GM13976 (cell line): ENCODE measurements at regions not wholly inside any gene's neighbourhood (a gene's known extent, or its start where the extent isn't known, plus 50 kb on each side); places are given as distances from the start of the nearest gene placed in this dataset.
A peak's percentile ranks its signal among the peaks of the same experiment; 100 is the strongest.

Experiments
- DNase-seq: peaks from one replicate; pipeline ENCODE4 v3.0.0; 2012; ENCODE audit warnings: low spot score
- in situ Hi-C: fragments of 300-500 bp; cut with MboI; formaldehyde crosslinking; loops from one replicate; pipeline ENCODE4 v1.12.0; 2022; ENCODE audit warnings: low sequenced_read_pairs, mixed read lengths, inconsistent platforms; ENCODE audit not compliant: unreplicated experiment
- TF ChIP-seq, protein P1 (sequence below): IDR thresholded peaks from 2 replicates; pipeline ENCODE4 v1.5.1; 2012; ENCODE audit warnings: borderline replicate concordance, mild to moderate bottlenecking; ENCODE audit not compliant: insufficient read depth; ENCODE audit errors: extremely low read depth, missing control alignments, control extremely low read depth

DNA sequence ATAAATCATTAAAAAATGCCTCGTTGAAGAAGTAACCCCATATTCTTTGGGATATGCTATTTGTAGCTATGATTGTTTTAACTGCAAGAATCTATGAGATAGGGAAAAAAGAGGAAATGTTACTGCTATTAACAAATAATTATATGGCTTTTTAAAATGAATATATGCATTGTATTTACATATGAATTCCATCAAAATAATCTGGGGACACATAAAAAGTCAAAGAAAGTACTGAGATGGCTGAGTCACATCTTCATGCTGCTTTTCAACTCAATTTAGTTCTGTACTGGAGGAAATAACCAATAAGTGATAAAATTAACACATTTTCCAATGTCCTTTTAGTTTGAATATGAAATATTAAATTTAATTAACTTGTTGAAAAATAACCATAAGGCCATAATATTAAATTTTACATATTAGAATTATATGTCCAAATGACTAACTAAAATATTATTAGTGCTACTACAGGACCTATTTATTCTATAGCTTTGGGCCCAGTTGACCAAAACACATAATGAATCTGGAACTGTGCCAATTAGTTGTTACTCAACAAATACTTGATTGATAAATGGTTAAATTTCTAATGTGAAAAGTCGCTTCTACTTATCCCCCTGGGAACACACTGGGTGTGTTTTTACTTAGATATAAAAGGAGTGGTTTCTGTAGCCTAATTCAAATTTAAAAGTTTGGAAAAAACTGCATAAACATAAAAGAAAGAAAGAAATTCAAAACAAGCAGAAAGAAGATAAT lies 214.6 kb upstream of the PFKP start:
- TF ChIP-seq, protein P1, sequence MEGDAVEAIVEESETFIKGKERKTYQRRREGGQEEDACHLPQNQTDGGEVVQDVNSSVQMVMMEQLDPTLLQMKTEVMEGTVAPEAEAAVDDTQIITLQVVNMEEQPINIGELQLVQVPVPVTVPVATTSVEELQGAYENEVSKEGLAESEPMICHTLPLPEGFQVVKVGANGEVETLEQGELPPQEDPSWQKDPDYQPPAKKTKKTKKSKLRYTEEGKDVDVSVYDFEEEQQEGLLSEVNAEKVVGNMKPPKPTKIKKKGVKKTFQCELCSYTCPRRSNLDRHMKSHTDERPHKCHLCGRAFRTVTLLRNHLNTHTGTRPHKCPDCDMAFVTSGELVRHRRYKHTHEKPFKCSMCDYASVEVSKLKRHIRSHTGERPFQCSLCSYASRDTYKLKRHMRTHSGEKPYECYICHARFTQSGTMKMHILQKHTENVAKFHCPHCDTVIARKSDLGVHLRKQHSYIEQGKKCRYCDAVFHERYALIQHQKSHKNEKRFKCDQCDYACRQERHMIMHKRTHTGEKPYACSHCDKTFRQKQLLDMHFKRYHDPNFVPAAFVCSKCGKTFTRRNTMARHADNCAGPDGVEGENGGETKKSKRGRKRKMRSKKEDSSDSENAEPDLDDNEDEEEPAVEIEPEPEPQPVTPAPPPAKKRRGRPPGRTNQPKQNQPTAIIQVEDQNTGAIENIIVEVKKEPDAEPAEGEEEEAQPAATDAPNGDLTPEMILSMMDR: no peak
- in situ Hi-C loops: no loop called here
- DNase-seq: no peak

DNA sequence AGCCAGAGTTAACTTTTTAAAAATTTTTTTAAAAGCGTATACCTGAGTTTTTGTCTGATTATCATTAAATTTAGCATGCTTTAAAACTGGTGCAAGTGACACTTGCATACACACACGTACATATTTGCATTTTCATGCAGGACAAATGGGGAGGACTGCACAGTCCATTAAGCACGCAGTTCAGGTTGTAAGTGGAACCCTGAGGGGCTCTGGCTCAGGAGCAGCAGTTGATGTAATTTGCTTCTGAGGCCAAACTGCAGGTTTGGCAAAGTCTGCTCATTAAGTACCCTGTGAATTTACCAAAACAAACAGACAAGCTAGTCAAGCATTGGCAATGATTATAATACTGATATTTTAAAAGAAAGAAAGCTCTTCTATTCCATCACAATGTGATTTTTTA lies 215.8 kb upstream of the PFKP start:
- TF ChIP-seq, protein P1: no peak
- in situ Hi-C loops: no loop called here
- DNase-seq: no peak

DNA sequence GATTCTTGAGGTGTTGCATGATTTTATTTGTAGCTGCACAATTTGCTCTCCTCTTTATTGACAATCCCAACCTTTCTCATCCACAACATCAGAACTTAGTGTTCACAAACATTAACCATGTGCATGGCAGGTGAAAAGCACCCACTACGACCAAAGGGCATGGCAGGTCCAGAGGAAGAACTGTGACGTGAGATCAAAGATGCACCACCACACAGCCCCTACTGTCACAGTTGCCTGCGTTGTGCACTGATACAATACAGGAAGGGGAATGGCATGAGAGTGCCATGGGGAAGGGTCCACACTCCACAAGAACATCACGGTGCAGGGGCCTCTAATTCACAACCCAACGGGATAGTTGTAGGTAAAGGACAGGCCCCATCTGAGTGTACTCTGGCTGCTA lies 217.1 kb upstream of the PFKP start:
- no peak for DNase-seq
- in situ Hi-C loops: no loop called here
- TF ChIP-seq, protein P1: no peak

DNA sequence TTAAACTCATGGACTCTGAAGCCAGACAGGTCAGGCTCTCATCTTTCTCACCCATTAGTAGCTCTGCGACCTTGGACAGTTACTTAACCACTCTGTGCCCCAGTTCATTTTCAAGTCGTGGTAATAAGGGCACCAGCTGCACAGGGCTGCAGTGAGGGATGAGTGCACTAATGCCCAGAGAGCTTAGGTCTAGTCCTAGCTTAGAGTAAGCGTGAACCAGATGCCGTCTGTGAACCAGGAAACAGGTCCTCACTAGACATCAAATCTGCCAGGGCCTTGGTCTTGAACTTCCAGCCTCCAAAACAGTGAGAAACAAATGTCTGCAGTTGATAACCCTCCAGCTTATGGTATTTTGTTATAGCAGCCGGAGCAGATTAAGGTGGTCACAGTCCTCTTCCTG lies 222.4 kb upstream of the PFKP start:
- no peak for DNase-seq
- in situ Hi-C loops: no loop called here
- TF ChIP-seq, protein P1: no peak

DNA sequence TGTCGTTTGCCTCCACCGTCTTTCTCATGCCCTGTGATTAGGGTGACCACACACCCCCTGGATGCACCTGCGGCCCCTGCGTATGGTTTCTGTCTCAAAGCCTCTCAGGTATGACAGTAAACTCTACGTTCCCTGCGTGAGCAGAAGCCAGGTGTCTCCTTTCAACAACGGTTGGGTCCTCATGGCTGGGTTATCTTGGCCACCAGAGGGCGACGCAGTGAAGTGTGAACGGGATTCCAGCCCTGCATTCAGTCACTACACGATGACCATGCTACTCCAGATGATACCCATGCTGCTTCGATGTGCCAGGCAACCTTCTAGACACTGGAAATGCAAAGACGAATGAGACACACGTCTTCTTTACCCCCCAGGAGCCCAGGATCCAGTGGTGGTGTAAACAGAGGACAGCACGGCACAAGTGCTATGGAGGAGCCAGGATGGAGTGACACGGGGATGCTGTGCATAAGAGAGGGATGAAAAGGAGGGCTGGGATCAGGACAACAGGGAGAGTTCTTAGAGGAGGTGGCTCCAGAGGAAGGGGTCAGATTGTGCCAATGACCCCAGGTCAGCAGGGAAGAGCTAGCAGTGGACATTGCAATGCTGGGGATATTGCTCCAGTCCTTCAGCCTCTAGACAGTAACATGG lies 228.1 kb upstream of the PFKP start:
- TF ChIP-seq, protein P1: peak; percentile 27
- in situ Hi-C loops: no loop called here
- DNase-seq: peak; percentile 44

DNA sequence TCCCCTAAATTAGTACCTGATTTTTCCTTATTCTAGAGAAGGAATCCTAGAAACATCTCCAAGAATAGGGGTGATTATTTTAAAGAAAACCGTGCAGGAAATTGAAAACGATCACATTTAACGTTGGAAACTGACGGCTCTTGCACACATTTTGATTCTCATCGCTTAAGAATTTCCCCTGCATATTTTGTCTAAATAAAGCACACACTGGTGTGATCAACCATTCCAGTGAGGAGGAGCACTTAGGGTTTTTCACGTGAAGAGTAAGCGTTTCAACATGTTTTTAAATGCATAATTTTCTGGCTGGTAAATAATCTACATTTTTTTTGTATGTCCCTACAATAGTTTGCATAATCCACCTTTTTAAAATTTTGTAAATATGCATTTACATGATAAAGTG lies 229.7 kb upstream of the PFKP start:
- TF ChIP-seq, protein P1: no peak
- DNase-seq: no peak
- in situ Hi-C loops: no loop called here
